GM12878 (cell line): ENCODE measurements at regions not wholly inside any gene's neighbourhood (a gene's known extent, or its start where the extent isn't known, plus 50 kb on each side); places are given as distances from the start of the nearest gene placed in this dataset.

Experiments used
- ATAC-seq: fragments of 200-7000 bp; cut with Tn5 transposase; 3 replicates; pipeline ENCODE4 v1.9.1; 2020; ENCODE audit warnings: mild to moderate bottlenecking, moderate library complexity
- BruUV-seq: library from RNA; stranded (reverse); fragments of 400-500 nt; replicated peaks from 2 replicates; lab custom pipeline; 2021; lab: Mats Ljungman, UMichigan
- CTCF ChIA-PET: fragments of 300-600 bp; sonication (Branson Sonifier 250); formaldehyde crosslinking; extraction: SDS; loops from one replicate; lab custom pipeline; 2021; ENCODE audit warnings: inconsistent platforms; lab: Yijun Ruan, JAX
- POLR2A ChIA-PET: fragments of 350-600 bp; formaldehyde crosslinking; extraction: SDS; loops from one replicate; lab custom pipeline; 2021; ENCODE audit warnings: inconsistent platforms; lab: Charles Lee
- RAD21 ChIA-PET: fragments of 300-600 bp; sonication (Branson Sonifier 250); formaldehyde crosslinking; loops from one replicate; lab custom pipeline; 2023; ENCODE audit warnings: antibody characterized with exemption; ENCODE audit not compliant: unreplicated experiment; lab: Charles Lee
- SMC1A ChIA-PET: fragments of 300-600 bp; sonication (Branson Sonifier 250); formaldehyde crosslinking; loops from one replicate; lab custom pipeline; 2023; ENCODE audit not compliant: unreplicated experiment, uncharacterized antibody; lab: Charles Lee
- DNase-seq: peaks from one replicate; pipeline ENCODE4 v3.0.0-alpha.2; 2011; ENCODE audit warnings: low read depth, low spot score
- FAIRE-seq: peaks from 3 replicates; lab custom pipeline; 2011; peaks lifted over from hg19 to GRCh38; lab: Jason Lieb, UNC
- H2AFZ ChIP-seq: 2 replicates; pipeline ENCODE4 v1.6.0; 2011; ENCODE audit warnings: low read depth, low read length, control low read depth; ENCODE audit not compliant: control insufficient read depth
- H3K27ac ChIP-seq: 2 replicates; pipeline ENCODE4 v1.5.1; 2011; ENCODE audit warnings: control low read depth; ENCODE audit not compliant: control insufficient read depth, insufficient read depth
- H3K27me3 ChIP-seq, 2 experiments: replicated peaks in 1 of 2; 2 replicates each; pipeline versions ENCODE4 v1.6.0 to v1.6.1; 2011; ENCODE audit warnings: low read length in 1 of 2; ENCODE audit not compliant: control insufficient read depth in 2 of 2, insufficient read depth in 2 of 2
- H3K36me3 ChIP-seq, 2 experiments: 2 replicates each; pipeline ENCODE4 v1.5.1; 2011; ENCODE audit warnings: low read length in 1 of 2; ENCODE audit not compliant: control insufficient read depth in 2 of 2, insufficient read depth in 2 of 2
- H3K4me1 ChIP-seq: 2 replicates; pipeline ENCODE4 v1.6.1; 2011; ENCODE audit warnings: mild to moderate bottlenecking, low read length, moderate library complexity, mixed read lengths; ENCODE audit not compliant: control insufficient read depth, insufficient read depth
- H3K4me2 ChIP-seq: 2 replicates; pipeline ENCODE4 v1.6.0; 2011; ENCODE audit warnings: control low read depth; ENCODE audit not compliant: control insufficient read depth, insufficient read depth
- H3K4me3 ChIP-seq: fragments of 200-600 bp; sonication (generic); 2 replicates; pipeline ENCODE4 v1.5.1; 2016
- H3K79me2 ChIP-seq: 2 replicates; pipeline ENCODE4 v1.6.0; 2011; ENCODE audit warnings: low read length; ENCODE audit not compliant: control insufficient read depth, insufficient read depth
- H3K9ac ChIP-seq: 2 replicates; pipeline ENCODE4 v1.8.0; 2011; ENCODE audit warnings: low read length, control low read depth, mixed read lengths; ENCODE audit not compliant: control insufficient read depth, insufficient read depth
- H3K9me3 ChIP-seq: replicated peaks from 3 replicates; pipeline ENCODE4 v1.5.1; 2011; ENCODE audit warnings: mild to moderate bottlenecking, low read length; ENCODE audit not compliant: control insufficient read depth, insufficient read depth
- H4K20me1 ChIP-seq: 2 replicates; pipeline ENCODE4 v1.6.0; 2011; ENCODE audit not compliant: control insufficient read depth, insufficient read depth
- BMI1 ChIP-seq: fragments of 450-650 bp; IDR thresholded peaks from 2 replicates; pipeline ENCODE4 v1.6.1; 2016; ENCODE audit warnings: mild to moderate bottlenecking, moderate library complexity, borderline replicate concordance
- CBFB ChIP-seq: IDR thresholded peaks from 2 replicates; pipeline ENCODE4 v1.6.1; 2016; ENCODE audit warnings: antibody characterized with exemption, low read depth
- GATAD2B ChIP-seq: fragments of 450-650 bp; conservative IDR thresholded peaks from 2 replicates; pipeline ENCODE4 v1.6.1; 2017; ENCODE audit warnings: low read depth, mild to moderate bottlenecking, moderate library complexity
- IKZF2 ChIP-seq, 2 experiments: fragments of 450-650 bp; IDR thresholded peaks; 2 replicates each; pipeline ENCODE4 v1.6.1; 2017; ENCODE audit warnings: mild to moderate bottlenecking in 2 of 2, moderate library complexity in 2 of 2
- KAT2A ChIP-seq: conservative IDR thresholded peaks from 2 replicates; pipeline ENCODE4 v1.6.1; 2011; ENCODE audit warnings: low read depth, low read length; ENCODE audit not compliant: control insufficient read depth
- NFXL1 ChIP-seq: fragments of 450-650 bp; IDR thresholded peaks from 2 replicates; pipeline ENCODE4 v1.6.1; 2017; ENCODE audit warnings: antibody characterized with exemption, mild to moderate bottlenecking, borderline replicate concordance
- NRF1 ChIP-seq: conservative IDR thresholded peaks from 2 replicates; pipeline ENCODE4 v1.6.1; 2011; ENCODE audit warnings: mild to moderate bottlenecking, low read depth, low read length, improper control_type of control experiment
- PRDM15 ChIP-seq: fragments of 450-650 bp; formaldehyde crosslinking; IDR thresholded peaks from 2 replicates; pipeline ENCODE4 v1.4.0; 2020; ENCODE audit warnings: mild to moderate bottlenecking, moderate library complexity
- RELA ChIP-seq: fragments of 450-650 bp; IDR thresholded peaks from 2 replicates; pipeline ENCODE4 v1.8.0; 2014; ENCODE audit warnings: borderline replicate concordance; ENCODE audit not compliant: partially characterized antibody
- RFX5 ChIP-seq: IDR thresholded peaks from 2 replicates; pipeline ENCODE4 v1.6.1; 2011; ENCODE audit warnings: low read depth, low read length, improper control_type of control experiment
- SMAD5 ChIP-seq: IDR thresholded peaks from 2 replicates; pipeline ENCODE4 v1.6.1; 2016; ENCODE audit warnings: antibody characterized with exemption, low read depth
- SREBF1 ChIP-seq: IDR thresholded peaks from 2 replicates; pipeline ENCODE4 v1.6.1; 2012; ENCODE audit warnings: mild to moderate bottlenecking, low read length
- SUPT20H ChIP-seq: IDR thresholded peaks from 2 replicates; pipeline ENCODE4 v1.6.1; 2011; ENCODE audit warnings: low read depth, mild to moderate bottlenecking, low read length, moderate library complexity, borderline replicate concordance; ENCODE audit not compliant: control insufficient read depth
- WRNIP1 ChIP-seq: IDR thresholded peaks from 2 replicates; pipeline ENCODE4 v1.6.1; 2011; ENCODE audit warnings: low read depth, low read length, improper control_type of control experiment, borderline replicate concordance
- ZBTB11 ChIP-seq: fragments of 450-650 bp; formaldehyde crosslinking; IDR thresholded peaks from 2 replicates; pipeline ENCODE4 v1.5.0; 2022; ENCODE audit warnings: mild to moderate bottlenecking, missing genetic modification characterization
- ZBTB33 ChIP-seq: fragments of 450-650 bp; IDR thresholded peaks from 2 replicates; pipeline ENCODE4 v1.6.1; 2017; ENCODE audit warnings: mild to moderate bottlenecking
- WGBS: methylation state at CpG from one replicate; pipeline ENCODE4 v1.1.6; 2016; ENCODE audit warnings: low lambda C conversion rate; ENCODE audit not compliant: insufficient replicate concordance, insufficient coverage; ENCODE audit errors: missing lambda C conversion rate; 5-methylcytosine and 5-hydroxymethylcytosine counted together
- in situ Hi-C: fragments of 300-500 bp; cut with MboI; formaldehyde crosslinking; loops from 9 replicates; pipeline ENCODE4 v1.14.3; 2018; ENCODE audit warnings: mixed read lengths
- intact Hi-C: fragments of 100-400 bp; cut with micrococcal nuclease; formaldehyde crosslinking; loops from one replicate; pipeline ENCODE4 v1.14.2; 2022; ENCODE audit not compliant: unreplicated experiment

DNA sequence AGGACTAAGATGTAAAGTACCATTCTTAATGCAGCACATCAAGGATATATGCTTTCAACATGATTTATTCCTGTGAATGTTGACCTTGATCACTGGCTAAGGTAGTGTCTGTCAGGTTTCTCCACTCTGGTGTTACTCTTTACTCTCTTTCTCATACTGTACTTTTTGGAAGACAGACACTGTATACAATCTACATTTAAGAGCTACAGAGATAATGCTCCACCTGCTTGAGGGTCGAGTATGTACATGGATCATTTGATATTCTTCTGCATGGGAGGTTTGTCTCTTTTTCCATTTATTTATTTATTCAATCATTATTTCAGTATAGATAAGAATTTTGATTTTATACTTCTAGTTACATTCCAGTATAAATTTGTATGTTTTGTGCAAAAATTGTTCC lies 199.5 kb upstream of the RGPD4 start:
- BruUV-seq: no TSS peak
- no peaks in the 10 kb centered on the region for H3K79me2 ChIP-seq
- no peaks in the 10 kb centered on the region for H3K9me3 ChIP-seq
- DNase-seq (no peak), FAIRE-seq (no peak), ATAC-seq (no peak)
- CTCF ChIA-PET: no interaction called here
- H4K20me1 ChIP-seq: no peaks in the 10 kb centered on the region
- H2AFZ ChIP-seq: no peak overlapping the region
- H3K4me3 ChIP-seq: no peak overlapping the region
- no peak overlapping the region for H3K27ac ChIP-seq
- RAD21 ChIA-PET: no interaction called here
- WGBS: 0% methylated on average over 1 of the region's 1 CpG
- no peaks in the 10 kb centered on the region for H3K27me3 ChIP-seq
- no peak overlapping the region for H3K9ac ChIP-seq
- no peaks in the 10 kb centered on the region for H3K36me3 ChIP-seq
- H3K4me2 ChIP-seq: no peak overlapping the region
- POLR2A ChIA-PET: no interaction called here
- in situ Hi-C loops (no loop called here), intact Hi-C loops (no loop called here)
- TF ChIP-seq NRF1: no peak
- no peak for TF ChIP-seq IKZF2 (IDR thresholded peaks at IDR 0.05)
- TF ChIP-seq RFX5: no peak
- no peak for TF ChIP-seq BMI1
- no peak for TF ChIP-seq NFXL1
- TF ChIP-seq SMAD5: no peak
- no peak for TF ChIP-seq RELA
- no peak for TF ChIP-seq ZBTB11 (CRISPR knock-in tag)
- no peak for TF ChIP-seq WRNIP1
- no peak for TF ChIP-seq SUPT20H
- no peak for TF ChIP-seq CBFB
- TF ChIP-seq PRDM15 (CRISPR knock-in tag): no peak
- TF ChIP-seq SREBF1: no peak
- no peak for TF ChIP-seq GATAD2B
- TF ChIP-seq KAT2A: no peak
- no peak for TF ChIP-seq ZBTB33
- H3K4me1 ChIP-seq: no peaks in the 10 kb centered on the region
- SMC1A ChIA-PET: no interaction called here
